CD4-positive, alpha-beta T cell (primary cell): ENCODE measurements at regions not wholly inside any gene's neighbourhood (a gene's known extent, or its start where the extent isn't known, plus 50 kb on each side); places are given as distances from the start of the nearest gene placed in this dataset.

Source experiments
- ATAC-seq: fragments of 200-7000 bp; cut with Tn5 transposase; one replicate; pipeline ENCODE4 v1.10.0; 2022; ENCODE audit warnings: mild to moderate bottlenecking; ENCODE audit not compliant: poor library complexity
- CTCF ChIA-PET: fragments of 350-600 bp; sonication (Branson Sonifier 250); formaldehyde crosslinking; loops from one replicate; lab custom pipeline; 2021; ENCODE audit warnings: antibody characterized with exemption, inconsistent platforms; lab: Charles Lee
- POLR2A ChIA-PET: fragments of 350-600 bp; sonication (Branson Sonifier 250); formaldehyde crosslinking; loops from one replicate; lab custom pipeline; 2021; ENCODE audit warnings: antibody characterized with exemption, inconsistent platforms; lab: Charles Lee
- DNase-seq, 14 experiments: peaks; one replicate each; pipeline ENCODE4 v3.0.0-alpha.2; 2013 to 2020; ENCODE audit warnings: mixed read lengths in 2 of 14
- H3K27ac ChIP-seq, 2 donors: one replicate each; pipeline versions ENCODE4 v1.5.1 to v1.7.0; 2013; ENCODE audit warnings: low read length in 2 of 2, low read depth in 1 of 2, mild to moderate bottlenecking in 1 of 2
- H3K27me3 ChIP-seq, 2 experiments: 1 replicate in 1 of 2; 2 replicates in 1 of 2; pipeline versions ENCODE4 v1.6.1 to v1.7.0; 2013; ENCODE audit warnings: low read length in 2 of 2, control low read depth in 1 of 2, mild to moderate bottlenecking in 1 of 2, moderate library complexity in 1 of 2; ENCODE audit not compliant: insufficient read depth in 2 of 2, control insufficient read depth in 1 of 2
- H3K36me3 ChIP-seq: one replicate; pipeline ENCODE4 v1.6.1; 2013; ENCODE audit warnings: low read length, control low read depth; ENCODE audit not compliant: insufficient read depth
- H3K4me1 ChIP-seq: one replicate; pipeline ENCODE4 v1.6.1; 2013; ENCODE audit warnings: low read length, control low read depth; ENCODE audit not compliant: insufficient read depth
- H3K4me3 ChIP-seq: one replicate; pipeline ENCODE4 v1.5.1; 2013; ENCODE audit warnings: mild to moderate bottlenecking, low read length, moderate library complexity
- H3K9me3 ChIP-seq, 2 experiments: 1 replicate in 1 of 2; 2 replicates in 1 of 2; pipeline versions ENCODE4 v1.6.1 to v1.7.0; 2013; ENCODE audit warnings: low read length in 2 of 2, mild to moderate bottlenecking in 2 of 2, control low read depth in 1 of 2, moderate library complexity in 1 of 2; ENCODE audit not compliant: control insufficient read depth in 1 of 2, insufficient read depth in 1 of 2
- H3K27ac Mint-ChIP-seq: one replicate; pipeline ENCODE4 v1.8.0; 2020; ENCODE audit warnings: mixed read lengths
- H3K27me3 Mint-ChIP-seq: one replicate; pipeline ENCODE4 v1.8.0; 2021; ENCODE audit warnings: mixed read lengths
- H3K36me3 Mint-ChIP-seq: one replicate; pipeline ENCODE4 v1.8.0; 2021; ENCODE audit warnings: low read depth, mixed read lengths
- H3K4me1 Mint-ChIP-seq: one replicate; pipeline ENCODE4 v1.8.0; 2021; ENCODE audit warnings: low read depth, mixed read lengths
- H3K4me3 Mint-ChIP-seq: one replicate; pipeline ENCODE4 v1.8.0; 2020; ENCODE audit warnings: mild to moderate bottlenecking, mixed read lengths
- H3K9me3 Mint-ChIP-seq: one replicate; pipeline ENCODE4 v1.8.0; 2020; ENCODE audit warnings: mixed read lengths
- intact Hi-C, 2 experiments: fragments of 100-400 bp; cut with DNase I in 1 of 2; cut with micrococcal nuclease in 1 of 2; formaldehyde crosslinking; loops; one replicate each; pipeline versions ENCODE4 v1.15.1 to v1.9.0; 2023 to 2025; cut with DNase I, micrococcal nuclease
- TF ChIP-seq, protein P1 (sequence below): fragments of 200-600 bp; IDR thresholded peaks from one replicate; pipeline ENCODE4 v1.8.0; 2022; ENCODE audit warnings: antibody characterized with exemption, mild to moderate bottlenecking

DNA sequence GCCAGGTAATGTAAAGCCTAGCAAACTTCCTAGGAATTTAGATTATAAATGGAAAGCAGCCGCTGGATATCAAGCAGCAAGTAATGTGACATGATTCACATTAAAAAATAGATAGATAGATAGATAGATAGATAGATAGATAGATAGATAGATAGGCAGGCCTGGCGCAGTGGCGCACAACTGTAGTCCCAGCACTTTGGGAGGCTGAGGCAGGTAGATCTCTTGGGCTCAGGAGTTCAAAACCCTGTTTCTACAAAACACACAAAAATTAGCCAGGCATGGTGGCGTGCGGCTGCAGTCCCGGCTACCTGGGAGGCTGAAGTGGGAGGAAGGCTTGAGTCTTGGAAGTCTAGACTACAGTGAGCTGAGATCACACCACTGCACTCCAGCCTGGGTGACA lies 236.9 kb downstream of the SLITRK6 start:
- Mint-ChIP-seq H3K4me1 (no peaks in the 10 kb centered on the region), H3K4me3 (no peak overlapping the region), H3K27ac (no peak overlapping the region), H3K27me3 (no peaks in the 10 kb centered on the region), H3K36me3 (no peaks in the 10 kb centered on the region), H3K9me3 (no peaks in the 10 kb centered on the region)
- Histone ChIP-seq H3K27ac (no peak overlapping the region), H3K4me1 (no peaks in the 10 kb centered on the region), H3K4me3 (no peak overlapping the region), H3K27me3 (no peaks in the 10 kb centered on the region), H3K9me3 (no peaks in the 10 kb centered on the region), H3K36me3 (no peaks in the 10 kb centered on the region)
- POLR2A ChIA-PET, result no interaction called here
- ATAC-seq, result no peak
- intact Hi-C loops, result loop anchor here in 1 of 2 experiments (5.0 kb wide), 1 partner anchor 50 kb away; no protein-coding TSS in a partner anchor
- no peak for DNase-seq
- CTCF ChIA-PET, result no interaction called here
- TF ChIP-seq, protein P1, sequence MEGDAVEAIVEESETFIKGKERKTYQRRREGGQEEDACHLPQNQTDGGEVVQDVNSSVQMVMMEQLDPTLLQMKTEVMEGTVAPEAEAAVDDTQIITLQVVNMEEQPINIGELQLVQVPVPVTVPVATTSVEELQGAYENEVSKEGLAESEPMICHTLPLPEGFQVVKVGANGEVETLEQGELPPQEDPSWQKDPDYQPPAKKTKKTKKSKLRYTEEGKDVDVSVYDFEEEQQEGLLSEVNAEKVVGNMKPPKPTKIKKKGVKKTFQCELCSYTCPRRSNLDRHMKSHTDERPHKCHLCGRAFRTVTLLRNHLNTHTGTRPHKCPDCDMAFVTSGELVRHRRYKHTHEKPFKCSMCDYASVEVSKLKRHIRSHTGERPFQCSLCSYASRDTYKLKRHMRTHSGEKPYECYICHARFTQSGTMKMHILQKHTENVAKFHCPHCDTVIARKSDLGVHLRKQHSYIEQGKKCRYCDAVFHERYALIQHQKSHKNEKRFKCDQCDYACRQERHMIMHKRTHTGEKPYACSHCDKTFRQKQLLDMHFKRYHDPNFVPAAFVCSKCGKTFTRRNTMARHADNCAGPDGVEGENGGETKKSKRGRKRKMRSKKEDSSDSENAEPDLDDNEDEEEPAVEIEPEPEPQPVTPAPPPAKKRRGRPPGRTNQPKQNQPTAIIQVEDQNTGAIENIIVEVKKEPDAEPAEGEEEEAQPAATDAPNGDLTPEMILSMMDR, result no peak

DNA sequence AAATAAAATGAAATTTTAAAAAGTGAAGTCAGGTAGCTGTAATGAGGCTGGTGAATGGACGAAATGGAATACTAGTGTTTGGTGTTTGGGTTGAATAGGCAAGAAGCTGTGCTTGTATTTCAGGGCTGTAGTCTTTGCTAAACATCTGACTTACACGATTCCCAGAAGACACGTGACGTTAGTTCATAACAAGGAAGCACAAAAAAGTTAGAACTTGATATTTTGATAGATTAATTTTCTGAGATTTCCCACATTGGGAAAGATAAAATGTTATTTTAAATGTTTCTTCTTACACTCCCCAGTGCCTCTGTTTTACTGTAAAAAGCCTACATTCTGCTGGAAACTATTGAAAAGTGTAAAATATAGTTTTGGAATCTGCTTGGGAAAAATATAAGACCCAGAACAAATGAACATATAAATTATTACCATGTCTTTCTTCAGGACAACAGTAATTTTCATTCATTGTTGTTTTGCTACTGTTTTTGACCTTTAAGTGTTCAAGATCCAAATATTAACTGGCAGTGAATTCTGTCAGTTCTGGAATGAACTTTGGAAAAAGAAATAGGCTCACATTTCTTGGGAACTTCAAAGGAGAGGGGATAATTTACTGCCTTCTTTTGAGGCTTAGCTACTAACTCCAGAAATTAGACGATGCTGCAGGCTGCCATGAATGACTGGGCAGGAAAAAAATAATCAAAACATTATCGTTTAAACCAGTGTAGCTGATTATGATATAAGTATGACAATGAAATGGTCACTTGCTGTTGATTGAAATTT lies 241.3 kb downstream of the SLITRK6 start:
- Mint-ChIP-seq H3K27me3 (no peaks in the 10 kb centered on the region), H3K27ac (no peak overlapping the region), H3K9me3 (no peaks in the 10 kb centered on the region), H3K4me1 (no peaks in the 10 kb centered on the region), H3K4me3 (no peak overlapping the region), H3K36me3 (no peaks in the 10 kb centered on the region)
- ChIA-PET CTCF (no interaction called here), POLR2A (no interaction called here)
- no peak for DNase-seq
- Histone ChIP-seq H3K4me3 (no peak overlapping the region), H3K36me3 (no peaks in the 10 kb centered on the region), H3K27me3 (no peaks in the 10 kb centered on the region), H3K9me3 (no peaks in the 10 kb centered on the region), H3K27ac (no peak overlapping the region), H3K4me1 (no peaks in the 10 kb centered on the region)
- TF ChIP-seq, protein P1, result no peak
- intact Hi-C loops, result no loop called here
- ATAC-seq, result no peak

DNA sequence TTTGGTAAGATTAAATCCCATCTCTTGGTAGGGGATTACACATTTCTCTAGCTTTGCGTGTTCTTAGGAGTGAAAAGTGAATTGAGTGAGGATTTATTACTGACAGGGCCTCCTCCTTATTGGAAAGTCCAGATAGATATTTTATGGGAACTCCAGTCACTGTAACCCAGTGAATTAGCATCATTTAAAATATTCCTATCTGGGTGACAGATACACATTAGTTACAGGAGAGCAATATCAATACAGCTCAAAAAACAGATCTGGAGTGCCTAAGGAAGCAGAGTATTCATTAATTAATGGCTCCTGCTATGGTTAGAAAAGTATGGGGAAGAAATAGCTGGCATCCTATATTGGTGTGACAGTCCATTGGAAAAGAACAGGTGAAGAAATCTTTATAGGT lies 248.2 kb downstream of the SLITRK6 start:
- H3K36me3 ChIP-seq, result no peaks in the 10 kb centered on the region
- H3K4me1 ChIP-seq, result no peaks in the 10 kb centered on the region
- no peak for DNase-seq
- H3K27me3 ChIP-seq, result no peaks in the 10 kb centered on the region
- ChIA-PET CTCF (no interaction called here), POLR2A (no interaction called here)
- intact Hi-C loops, result no loop called here
- H3K27ac ChIP-seq, result no peak overlapping the region
- no peak overlapping the region for H3K4me3 Mint-ChIP-seq
- H3K4me1 Mint-ChIP-seq, result no peaks in the 10 kb centered on the region
- no peak overlapping the region for H3K27ac Mint-ChIP-seq
- peaks cover 5% of the 10 kb centered on the region for H3K9me3 Mint-ChIP-seq
- no peaks in the 10 kb centered on the region for H3K36me3 Mint-ChIP-seq
- no peak overlapping the region for H3K4me3 ChIP-seq
- H3K9me3 ChIP-seq, result peaks cover 3 to 4% of the 10 kb centered on the region in 2 experiments
- TF ChIP-seq, protein P1, result no peak
- no peak for ATAC-seq
- H3K27me3 Mint-ChIP-seq, result no peaks in the 10 kb centered on the region
